ENCODE measurements at regions not wholly inside any gene's neighbourhood (a gene's known extent, or its start where the extent isn't known, plus 50 kb on each side); places are given as distances from the start of the nearest gene placed in this dataset.

DNA sequence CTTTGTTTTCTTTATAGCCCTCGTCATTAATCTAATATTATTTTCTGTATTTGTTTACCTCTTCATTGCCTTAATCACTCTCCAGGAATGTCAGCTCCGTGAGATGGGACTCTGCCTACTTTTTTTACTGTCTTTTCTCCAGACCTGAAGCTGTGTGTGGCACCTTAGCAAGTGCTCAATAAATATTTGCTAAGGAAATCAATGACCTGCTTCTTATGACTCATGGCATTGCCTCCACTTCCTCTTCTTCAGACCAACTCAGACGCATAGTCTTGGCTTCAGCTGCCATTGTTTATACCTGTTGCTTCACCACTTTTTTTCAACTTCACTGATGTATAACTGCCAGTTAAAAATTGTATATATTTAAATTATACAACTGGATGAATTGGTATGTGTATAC is 218.5 kb upstream of the CMC1 start:
- TF ChIP-seq CTCF (IDR thresholded peaks at IDR 0.05; ENCODE audit: control extremely low read depth, extremely low read depth) = no peak

GRCh38 chr3:28028554-28028953 is 212.9 kb upstream of the CMC1 start:
- H3K4me1 ChIP-seq (ENCODE audit: control insufficient read depth in 5 of 5, insufficient read depth in 5 of 5, low read length in 5 of 5) = no peaks in the 10 kb centered on the region
- H3K27ac ChIP-seq (ENCODE audit: low read depth in 1 of 2, low read length in 1 of 2) = no peak overlapping the region
- WGBS, 2 donors = 67 to 75% methylated on average over 4 of the region's 4 CpGs
- H3K9me3 ChIP-seq (ENCODE audit: control insufficient read depth in 4 of 4, insufficient read depth in 3 of 4, low read length in 3 of 4) = peaks cover 0 to 16% (median 6%) of the 10 kb centered on the region in 4 donors
- H3K9ac ChIP-seq (ENCODE audit: insufficient read depth in 1 of 2, low read length in 2 of 2) = no peak overlapping the region
- ATAC-seq (ENCODE audit: insufficient read depth, low FRiP score) = no peak
- DNase-seq = no peak
- H3K36me3 ChIP-seq (ENCODE audit: control insufficient read depth in 4 of 4, insufficient read depth in 4 of 4, low read length in 4 of 4) = no peaks in the 10 kb centered on the region
- no peak overlapping the region for H3K4me3 ChIP-seq
- no peak for TF ChIP-seq CTCF (IDR thresholded peaks at IDR 0.05; ENCODE audit: control extremely low read depth, extremely low read depth)
- H3K27me3 ChIP-seq (ENCODE audit: control insufficient read depth in 3 of 3, insufficient read depth in 3 of 3, low read length in 2 of 3) = no peaks in the 10 kb centered on the region

More for the DNA sequence above, 218.5 kb upstream of the CMC1 start:
- Histone ChIP-seq H3K9me3 (ENCODE audit: control insufficient read depth in 4 of 4, insufficient read depth in 3 of 4, low read length in 3 of 4) (peaks cover 0 to 9% (median 5%) of the 10 kb centered on the region in 4 donors), H3K4me3 (no peak overlapping the region), H3K4me1 (ENCODE audit: control insufficient read depth in 5 of 5, insufficient read depth in 5 of 5, low read length in 5 of 5) (no peaks in the 10 kb centered on the region), H3K9ac (ENCODE audit: insufficient read depth in 1 of 2, low read length in 2 of 2) (no peak overlapping the region), H3K27me3 (ENCODE audit: control insufficient read depth in 3 of 3, insufficient read depth in 3 of 3, low read length in 2 of 3) (no peaks in the 10 kb centered on the region), H3K36me3 (ENCODE audit: control insufficient read depth in 4 of 4, insufficient read depth in 4 of 4, low read length in 4 of 4) (no peaks in the 10 kb centered on the region), H3K27ac (ENCODE audit: low read depth in 1 of 2, low read length in 1 of 2) (no peak overlapping the region)
- WGBS, 2 donors = 40 to 59% methylated on average over 3 of the region's 3 CpGs
- DNase-seq (no peak), ATAC-seq (ENCODE audit: insufficient read depth, low FRiP score) (no peak)

DNA sequence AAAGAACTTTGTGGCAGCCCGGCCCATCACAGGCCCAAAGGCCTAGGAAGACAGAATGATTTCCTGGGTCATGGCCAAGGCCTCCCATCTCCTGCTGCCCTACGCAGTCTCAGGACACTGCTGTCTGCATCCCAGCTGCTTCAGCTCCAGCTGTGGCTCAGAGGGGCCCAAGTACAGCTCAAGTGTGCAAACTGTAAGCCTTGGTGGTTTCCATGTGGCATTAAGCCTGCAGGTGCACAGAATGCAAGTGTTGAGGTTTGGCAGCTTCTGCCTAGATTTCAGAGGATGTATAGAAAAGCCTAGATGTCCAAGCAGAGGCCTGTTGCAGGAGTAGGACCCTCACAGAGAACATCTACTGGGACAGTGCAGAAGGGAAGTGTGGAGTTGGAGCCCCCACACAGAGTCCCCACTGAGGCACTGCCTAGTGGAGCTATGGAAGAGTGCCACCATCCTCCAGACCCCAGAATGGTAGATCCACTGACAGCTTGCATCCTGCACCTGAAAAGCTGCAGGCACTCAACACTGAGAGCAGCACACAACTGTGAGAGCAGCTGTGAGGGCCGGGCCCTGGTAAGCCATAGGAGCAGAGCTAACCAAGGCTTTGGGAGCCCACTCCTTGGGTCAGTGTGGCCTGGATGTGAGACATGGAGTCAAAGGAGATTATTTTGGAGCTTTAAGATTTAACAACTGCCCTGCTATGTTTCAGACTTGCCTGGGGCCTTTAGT is 208.2 kb upstream of the CMC1 start:
- H3K4me1 ChIP-seq (ENCODE audit: control insufficient read depth in 5 of 5, insufficient read depth in 5 of 5, low read length in 5 of 5) = no peaks in the 10 kb centered on the region
- no peak overlapping the region for H3K4me3 ChIP-seq
- TF ChIP-seq CTCF (IDR thresholded peaks at IDR 0.05; ENCODE audit: control extremely low read depth, extremely low read depth) = no peak
- H3K36me3 ChIP-seq (ENCODE audit: control insufficient read depth in 4 of 4, insufficient read depth in 4 of 4, low read length in 4 of 4) = no peaks in the 10 kb centered on the region
- H3K9ac ChIP-seq (ENCODE audit: insufficient read depth in 1 of 2, low read length in 2 of 2) = no peak overlapping the region
- no peaks in the 10 kb centered on the region for H3K27me3 ChIP-seq (ENCODE audit: control insufficient read depth in 3 of 3, insufficient read depth in 3 of 3, low read length in 2 of 3)
- 90 to 92% methylated on average over 3 of the region's 3 CpGs for WGBS, 2 donors
- DNase-seq (no peak), ATAC-seq (ENCODE audit: insufficient read depth, low FRiP score) (no peak)
- no peak overlapping the region for H3K27ac ChIP-seq (ENCODE audit: low read depth in 1 of 2, low read length in 1 of 2)
- peaks cover 0 to 9% (median 1%) of the 10 kb centered on the region in 4 donors for H3K9me3 ChIP-seq (ENCODE audit: control insufficient read depth in 4 of 4, insufficient read depth in 3 of 4, low read length in 3 of 4)

Data from lung (tissue), 11 donors.